ENCODE measurements at regions not wholly inside any gene's neighbourhood (a gene's known extent, or its start where the extent isn't known, plus 50 kb on each side); places are given as distances from the start of the nearest gene placed in this dataset.

DNA sequence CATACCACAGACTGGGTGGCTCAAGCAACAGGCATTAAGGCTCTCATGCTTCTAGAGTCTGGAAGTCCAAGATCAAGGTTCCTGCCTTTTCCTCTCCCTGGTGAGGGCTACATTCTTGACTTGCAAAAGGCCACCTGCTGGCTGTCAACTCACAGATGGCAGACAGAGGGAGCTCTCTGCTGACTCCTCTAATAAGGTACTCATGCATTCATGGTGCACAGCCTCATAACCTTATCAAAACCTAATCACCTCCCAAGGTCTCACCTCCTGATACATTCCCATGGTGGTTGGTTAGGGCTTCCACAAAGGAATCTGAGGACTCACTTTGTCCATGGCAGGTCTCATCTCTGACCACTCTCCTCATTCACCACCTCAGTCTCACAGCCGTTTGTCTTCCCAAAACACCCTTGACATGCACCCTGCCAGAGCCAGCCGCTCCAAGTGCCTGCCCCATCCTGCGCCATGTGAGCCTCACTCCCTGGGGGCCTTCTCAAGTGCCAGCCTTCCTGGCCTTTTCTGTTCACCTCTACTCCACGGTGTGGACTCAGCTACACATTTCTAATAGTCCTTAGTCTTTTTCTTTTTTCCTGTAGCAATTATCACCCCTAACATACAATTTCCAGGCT is 400.3 kb upstream of the ADARB2 start:
- peak; percentile 47 for DNase-seq (ENCODE audit: low spot score)
- no peak overlapping the region for H3K27ac ChIP-seq
- POLR2A ChIA-PET (ENCODE audit: low non-redundant PET) = no interaction called here
- CTCF ChIA-PET = interaction anchor here (0.6 to 1.0 kb wide), 5 partner anchors 11 to 840 kb away, joined by 3 to 4 read pairs (median 4); no protein-coding TSS in a partner anchor
- TF ChIP-seq, protein P1, sequence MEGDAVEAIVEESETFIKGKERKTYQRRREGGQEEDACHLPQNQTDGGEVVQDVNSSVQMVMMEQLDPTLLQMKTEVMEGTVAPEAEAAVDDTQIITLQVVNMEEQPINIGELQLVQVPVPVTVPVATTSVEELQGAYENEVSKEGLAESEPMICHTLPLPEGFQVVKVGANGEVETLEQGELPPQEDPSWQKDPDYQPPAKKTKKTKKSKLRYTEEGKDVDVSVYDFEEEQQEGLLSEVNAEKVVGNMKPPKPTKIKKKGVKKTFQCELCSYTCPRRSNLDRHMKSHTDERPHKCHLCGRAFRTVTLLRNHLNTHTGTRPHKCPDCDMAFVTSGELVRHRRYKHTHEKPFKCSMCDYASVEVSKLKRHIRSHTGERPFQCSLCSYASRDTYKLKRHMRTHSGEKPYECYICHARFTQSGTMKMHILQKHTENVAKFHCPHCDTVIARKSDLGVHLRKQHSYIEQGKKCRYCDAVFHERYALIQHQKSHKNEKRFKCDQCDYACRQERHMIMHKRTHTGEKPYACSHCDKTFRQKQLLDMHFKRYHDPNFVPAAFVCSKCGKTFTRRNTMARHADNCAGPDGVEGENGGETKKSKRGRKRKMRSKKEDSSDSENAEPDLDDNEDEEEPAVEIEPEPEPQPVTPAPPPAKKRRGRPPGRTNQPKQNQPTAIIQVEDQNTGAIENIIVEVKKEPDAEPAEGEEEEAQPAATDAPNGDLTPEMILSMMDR (conservative IDR thresholded peaks at IDR 0.05; ENCODE audit: low read depth) = no peak; the same call in 1 of the 2 replicates

DNA sequence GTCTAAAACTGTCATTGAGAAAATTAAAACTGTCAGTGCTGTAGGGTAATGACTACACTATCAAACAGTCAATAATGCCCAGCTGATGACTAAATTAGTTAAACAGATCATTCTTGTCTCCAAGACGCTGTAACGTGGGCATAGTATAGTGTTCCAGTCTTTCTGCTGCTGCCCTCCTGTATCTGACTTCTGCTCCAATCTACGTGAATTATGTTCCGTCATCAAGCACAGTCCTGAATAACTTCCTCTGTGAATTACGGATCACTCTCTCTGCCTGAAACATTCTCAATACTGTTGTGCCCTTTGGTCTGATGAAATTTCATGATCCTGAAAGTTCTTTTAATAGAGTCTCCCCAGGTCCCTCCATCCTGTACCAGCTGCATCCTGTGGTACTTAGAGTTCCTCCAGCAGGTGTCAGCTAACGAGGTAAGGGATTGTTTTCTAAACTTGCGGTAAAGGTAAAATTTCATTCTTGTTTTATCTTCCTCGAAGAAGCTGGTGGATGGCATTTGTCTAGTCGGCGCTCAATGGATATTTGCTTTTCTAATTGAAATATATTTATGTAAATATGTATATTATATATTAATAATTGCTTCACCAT is 393.5 kb upstream of the ADARB2 start:
- TF ChIP-seq, protein P1 (conservative IDR thresholded peaks at IDR 0.05; ENCODE audit: low read depth) = no peak
- no peak overlapping the region for H3K27ac ChIP-seq
- CTCF ChIA-PET = no interaction called here
- POLR2A ChIA-PET (ENCODE audit: low non-redundant PET) = no interaction called here
- DNase-seq (ENCODE audit: low spot score) = no peak

DNA sequence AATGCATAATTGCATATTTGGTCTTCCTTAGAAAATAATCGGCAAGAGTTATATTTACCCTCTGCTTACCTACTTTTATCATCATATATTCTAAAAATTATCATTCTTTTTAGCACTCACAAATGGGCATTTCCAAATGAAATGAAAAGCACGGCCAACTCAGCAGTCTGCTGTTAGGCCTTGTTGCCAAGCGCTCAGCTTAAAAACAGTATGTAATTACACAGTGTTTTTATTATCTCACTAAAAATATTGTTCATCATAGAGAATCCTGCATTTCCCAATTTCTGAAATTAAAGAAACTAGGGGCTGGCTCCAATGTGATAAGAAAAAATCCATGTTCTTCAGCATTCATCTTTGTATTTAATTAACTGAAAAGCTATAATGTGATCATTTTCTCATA is 391.7 kb upstream of the ADARB2 start:
- CTCF ChIA-PET = no interaction called here
- H3K27ac ChIP-seq = no peak overlapping the region
- POLR2A ChIA-PET (ENCODE audit: low non-redundant PET) = no interaction called here
- TF ChIP-seq, protein P1 (conservative IDR thresholded peaks at IDR 0.05; ENCODE audit: low read depth) = no peak
- DNase-seq (ENCODE audit: low spot score) = no peak

DNA sequence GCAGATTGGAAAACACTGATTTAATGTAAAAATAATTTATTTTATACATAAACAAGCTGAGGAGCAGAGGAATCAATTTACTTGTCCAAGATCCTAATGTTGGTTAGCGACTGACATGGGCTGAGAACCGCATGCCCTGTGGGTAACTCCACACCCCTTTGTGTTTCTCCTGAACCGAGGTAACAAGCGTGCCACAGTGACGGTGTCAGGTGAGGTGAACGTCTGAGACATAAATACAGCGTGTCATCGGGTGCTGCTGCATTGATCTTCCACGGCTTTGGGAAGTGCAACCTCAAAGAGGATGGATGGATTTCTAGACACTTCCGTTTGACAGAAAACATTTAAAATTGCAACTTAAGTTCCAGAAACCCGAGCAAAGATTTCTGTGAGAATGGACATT is 386.8 kb upstream of the ADARB2 start:
- no peak for DNase-seq (ENCODE audit: low spot score)
- H3K27ac ChIP-seq = no peak overlapping the region
- TF ChIP-seq, protein P1 (conservative IDR thresholded peaks at IDR 0.05; ENCODE audit: low read depth) = no peak
- POLR2A ChIA-PET (ENCODE audit: low non-redundant PET) = no interaction called here
- CTCF ChIA-PET = no interaction called here

DNA sequence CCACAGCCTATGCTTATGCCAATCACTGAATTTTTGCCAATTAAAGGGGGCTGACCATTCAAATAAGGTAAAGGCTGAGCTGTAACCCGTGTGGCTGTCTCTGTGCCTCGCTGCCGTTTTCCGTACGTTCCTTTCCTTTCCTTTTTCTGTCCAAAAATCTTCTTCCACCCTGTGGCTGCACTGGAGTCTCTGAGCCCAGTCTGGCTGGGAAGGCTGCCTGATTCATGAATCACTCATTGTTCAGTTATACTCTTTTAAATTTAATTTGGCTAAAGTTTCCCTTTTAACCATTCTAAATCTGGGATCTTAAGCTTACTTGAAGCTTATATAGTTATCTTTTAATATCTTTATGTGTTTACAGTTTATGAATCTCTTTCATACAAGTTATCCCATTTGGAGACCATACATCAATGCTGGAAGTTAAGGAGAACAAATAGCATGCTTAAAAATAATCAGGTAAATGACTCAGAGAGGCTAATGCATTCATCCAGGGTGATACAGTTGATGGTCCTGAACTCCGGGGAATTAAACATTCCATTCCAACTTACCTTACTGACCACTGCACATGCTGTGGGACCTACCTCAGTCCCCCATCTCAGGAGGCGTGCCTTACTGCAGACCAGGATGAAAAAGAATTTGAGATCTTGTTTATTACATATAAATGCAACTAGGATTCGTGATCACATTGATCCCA is 385.3 kb upstream of the ADARB2 start:
- ChIA-PET CTCF (no interaction called here), POLR2A (ENCODE audit: low non-redundant PET) (no interaction called here)
- TF ChIP-seq, protein P1 (conservative IDR thresholded peaks at IDR 0.05; ENCODE audit: low read depth) = no peak
- H3K27ac ChIP-seq = peak overlapping the region; percentile 55; the same call in 1 of the 2 replicates
- peak; percentile 45 for DNase-seq (ENCODE audit: low spot score)

DNA sequence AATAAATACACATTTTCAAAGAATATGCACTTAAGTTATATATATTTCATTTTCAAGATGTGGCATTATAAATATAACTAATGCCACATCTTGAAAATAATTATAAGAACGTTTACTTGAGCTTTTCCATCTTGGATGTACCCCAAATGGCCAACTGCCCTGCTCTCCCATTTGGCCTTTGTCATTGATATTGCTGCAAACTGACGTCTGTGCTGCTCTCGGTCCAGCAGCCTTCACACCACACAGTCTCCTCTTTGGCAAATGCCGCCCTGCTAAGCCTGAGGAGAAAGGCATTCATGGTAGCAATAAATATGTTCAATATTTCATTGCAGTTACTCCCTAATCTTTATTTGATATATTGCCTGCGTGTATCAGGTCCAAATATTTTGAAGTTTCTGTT is 384.6 kb upstream of the ADARB2 start:
- POLR2A ChIA-PET (ENCODE audit: low non-redundant PET) = no interaction called here
- CTCF ChIA-PET = interaction anchor here (0.7 to 1.0 kb wide), 2 partner anchors 16 to 147 kb away, joined by 3 to 4 read pairs; no protein-coding TSS in a partner anchor
- peak overlapping the region; percentile 55; the same call in 1 of the 2 replicates for H3K27ac ChIP-seq
- TF ChIP-seq, protein P1 (conservative IDR thresholded peaks at IDR 0.05; ENCODE audit: low read depth) = no peak
- no peak for DNase-seq (ENCODE audit: low spot score)
